Activated T-cell treated with anti-CD3 and anti-CD28 coated beads, Interleukin-2, amount 50 U/mL, for 4 hours (primary cell): ENCODE measurements at regions not wholly inside any gene's neighbourhood (a gene's known extent, or its start where the extent isn't known, plus 50 kb on each side); places are given as distances from the start of the nearest gene placed in this dataset.
"Not testable (repeated sequence)": the region's sequence is repeated elsewhere in the genome, so short reads cannot be mapped to it uniquely, and the experiment has no call there.

ENCODE experiments used
- ATAC-seq, 2 donors: fragments of 200-7000 bp; cut with Tn5 transposase; one replicate each; pipeline ENCODE4 v1.10.0; 2021
- DNase-seq: peaks from one replicate; pipeline ENCODE4 v3.0.0-alpha.2; 2020
- H3K27me3 Mint-ChIP-seq: one replicate; pipeline ENCODE4 v1.8.0; 2021; ENCODE audit warnings: low read depth, mixed read lengths
- H3K36me3 Mint-ChIP-seq: one replicate; pipeline ENCODE4 v1.8.0; 2022; ENCODE audit warnings: mixed read lengths; ENCODE audit not compliant: insufficient read depth
- H3K4me1 Mint-ChIP-seq: one replicate; pipeline ENCODE4 v1.8.0; 2021; ENCODE audit warnings: low read depth, mixed read lengths
- H3K4me3 Mint-ChIP-seq: one replicate; pipeline ENCODE4 v1.8.0; 2021; ENCODE audit warnings: mild to moderate bottlenecking, moderate library complexity, mixed read lengths
- H3K9me3 Mint-ChIP-seq: one replicate; pipeline ENCODE4 v1.8.0; 2021; ENCODE audit warnings: mixed read lengths

GRCh38 chr21:17195351-17195750 lies 317.5 kb upstream of the CXADR start:
- H3K36me3 Mint-ChIP-seq = no peaks in the 10 kb centered on the region
- H3K27me3 Mint-ChIP-seq = no peaks in the 10 kb centered on the region
- no peaks in the 10 kb centered on the region for H3K4me1 Mint-ChIP-seq
- H3K9me3 Mint-ChIP-seq = peaks cover 27% of the 10 kb centered on the region
- DNase-seq = no peak
- ATAC-seq = no peak
- no peak overlapping the region for H3K4me3 Mint-ChIP-seq

DNA sequence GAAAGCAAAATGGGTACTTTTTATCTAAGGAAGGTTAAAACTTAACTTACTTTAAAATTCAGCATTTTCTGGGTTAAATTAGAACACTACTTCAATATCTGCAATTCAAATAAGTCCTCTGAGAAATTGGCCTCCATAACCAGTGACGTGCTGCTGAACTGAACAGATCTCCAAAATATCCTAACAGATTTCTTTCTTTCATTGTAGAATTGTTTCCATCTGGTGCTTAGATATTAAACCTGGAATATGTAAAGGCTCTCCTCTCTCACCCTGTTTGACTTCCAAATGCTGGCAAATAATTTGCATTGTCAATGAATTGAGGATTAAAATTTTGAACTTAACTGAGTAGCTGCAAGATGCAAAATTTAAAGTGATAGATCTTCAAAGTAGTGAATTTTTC lies 316.9 kb upstream of the CXADR start:
- peaks cover 26% of the 10 kb centered on the region for H3K9me3 Mint-ChIP-seq
- H3K4me1 Mint-ChIP-seq = no peaks in the 10 kb centered on the region
- no peaks in the 10 kb centered on the region for H3K27me3 Mint-ChIP-seq
- no peaks in the 10 kb centered on the region for H3K36me3 Mint-ChIP-seq
- H3K4me3 Mint-ChIP-seq = no peak overlapping the region
- DNase-seq (no peak), ATAC-seq (no peak)

GRCh38 chr21:17196623-17197022 lies 316.2 kb upstream of the CXADR start:
- no peaks in the 10 kb centered on the region for H3K27me3 Mint-ChIP-seq
- DNase-seq = no peak

GRCh38 chr21:17197996-17198395 lies 314.8 kb upstream of the CXADR start:
- no peak for ATAC-seq
- Mint-ChIP-seq H3K4me3 (no peak overlapping the region), H3K9me3 (peaks cover 34% of the 10 kb centered on the region), H3K4me1 (no peaks in the 10 kb centered on the region), H3K27me3 (no peaks in the 10 kb centered on the region), H3K36me3 (no peaks in the 10 kb centered on the region)
- no peak for DNase-seq

More at GRCh38 chr21:17196623-17197022, 316.2 kb upstream of the CXADR start:
- H3K9me3 Mint-ChIP-seq = peaks cover 26% of the 10 kb centered on the region
- H3K36me3 Mint-ChIP-seq = no peaks in the 10 kb centered on the region
- H3K4me3 Mint-ChIP-seq = no peak overlapping the region
- H3K4me1 Mint-ChIP-seq = no peaks in the 10 kb centered on the region
- no peak for ATAC-seq

DNA sequence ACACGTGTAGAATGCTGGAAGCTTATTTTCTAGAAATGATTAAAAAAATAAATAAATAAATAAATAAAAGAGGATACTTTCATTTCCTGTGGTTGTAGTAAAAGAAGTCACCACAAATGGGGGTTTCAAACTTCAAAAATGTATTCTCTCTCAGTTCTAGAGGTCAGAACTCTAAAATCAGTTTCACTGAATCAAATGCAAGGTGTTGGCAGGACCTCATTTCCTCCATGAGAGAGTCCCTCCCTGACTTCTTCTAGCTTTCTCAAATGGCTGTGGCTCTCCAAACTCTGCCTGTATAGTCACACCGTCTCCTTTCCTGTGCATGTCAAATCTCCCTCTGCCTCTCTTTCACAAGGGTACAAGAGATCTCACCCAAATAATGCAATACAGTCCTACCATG lies 312.6 kb upstream of the CXADR start:
- H3K4me3 Mint-ChIP-seq = no peak overlapping the region

GRCh38 chr21:17201741-17202260 lies 311.0 kb upstream of the CXADR start:
- Mint-ChIP-seq H3K4me3 (no peak overlapping the region), H3K9me3 (peaks cover 37% of the 10 kb centered on the region)

More for the DNA sequence above, 312.6 kb upstream of the CXADR start:
- no peaks in the 10 kb centered on the region for H3K4me1 Mint-ChIP-seq
- no peak for ATAC-seq
- DNase-seq = no peak
- H3K27me3 Mint-ChIP-seq = no peaks in the 10 kb centered on the region
- H3K36me3 Mint-ChIP-seq = no peaks in the 10 kb centered on the region
- peaks cover 33% of the 10 kb centered on the region for H3K9me3 Mint-ChIP-seq

GRCh38 chr21:17214801-17215200 lies 298.0 kb upstream of the CXADR start:
- H3K36me3 Mint-ChIP-seq = no peaks in the 10 kb centered on the region
- ATAC-seq (no peak), DNase-seq (no peak)
- peaks cover 18% of the 10 kb centered on the region for H3K9me3 Mint-ChIP-seq
- no peak overlapping the region for H3K4me3 Mint-ChIP-seq
- no peaks in the 10 kb centered on the region for H3K27me3 Mint-ChIP-seq
- no peaks in the 10 kb centered on the region for H3K4me1 Mint-ChIP-seq

More at GRCh38 chr21:17201741-17202260, 311.0 kb upstream of the CXADR start:
- ATAC-seq = no peak
- no peaks in the 10 kb centered on the region for H3K27me3 Mint-ChIP-seq
- no peaks in the 10 kb centered on the region for H3K36me3 Mint-ChIP-seq
- no peak for DNase-seq
- H3K4me1 Mint-ChIP-seq = no peaks in the 10 kb centered on the region

- not testable (repeated sequence) for DNase-seq, ATAC-seq, H3K27me3 Mint-ChIP-seq, H3K36me3 Mint-ChIP-seq, H3K4me3 Mint-ChIP-seq, H3K4me1 Mint-ChIP-seq
- peaks cover 14% of the 10 kb centered on the region for H3K9me3 Mint-ChIP-seq
Observed at GRCh38 chr21:17219050-17219449, 293.8 kb upstream of the CXADR start.

DNA sequence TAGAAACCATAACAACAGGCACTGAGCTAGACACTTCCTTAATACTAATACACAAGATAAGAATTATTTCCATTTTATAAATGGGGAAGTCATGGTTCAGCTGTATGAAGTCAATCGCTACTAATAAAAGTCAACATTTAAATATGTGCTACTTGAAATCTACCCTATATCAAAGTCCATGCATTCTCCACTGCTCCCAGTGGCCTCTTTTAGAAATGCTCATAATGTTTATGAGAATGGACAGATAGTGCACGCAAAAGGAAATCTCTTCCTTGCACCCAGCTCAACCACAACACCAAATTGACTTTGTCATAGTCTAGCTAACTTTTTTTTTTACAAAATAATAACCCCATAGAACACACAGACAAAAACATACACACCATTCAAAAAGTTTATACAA lies 281.7 kb upstream of the CXADR start:
- Mint-ChIP-seq H3K4me3 (no peak overlapping the region), H3K4me1 (no peaks in the 10 kb centered on the region), H3K27me3 (no peaks in the 10 kb centered on the region), H3K9me3 (peaks cover 29% of the 10 kb centered on the region), H3K36me3 (no peaks in the 10 kb centered on the region)
- DNase-seq (no peak), ATAC-seq (no peak)

DNA sequence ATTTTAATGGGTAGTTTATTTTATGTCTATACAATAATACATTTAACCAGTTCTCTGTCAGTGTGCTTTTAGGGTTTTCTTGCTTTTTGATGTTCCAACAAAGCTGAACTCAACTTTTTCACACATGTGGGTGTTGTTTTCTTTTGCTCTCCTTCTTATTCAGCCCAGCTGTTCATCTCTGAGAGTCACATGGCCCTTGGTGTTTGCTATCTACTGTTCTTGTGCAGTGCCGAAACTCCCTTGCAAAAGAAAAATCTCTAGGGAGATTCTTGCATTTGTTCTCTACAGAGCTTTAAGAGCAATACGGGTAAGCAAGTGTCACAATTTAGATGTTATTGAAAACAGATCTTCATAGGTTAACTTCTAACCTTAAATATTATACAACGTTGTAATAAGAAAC lies 281.1 kb upstream of the CXADR start:
- no peak overlapping the region for H3K4me3 Mint-ChIP-seq
- H3K4me1 Mint-ChIP-seq = no peaks in the 10 kb centered on the region
- no peak for ATAC-seq
- no peaks in the 10 kb centered on the region for H3K27me3 Mint-ChIP-seq
- H3K36me3 Mint-ChIP-seq = no peaks in the 10 kb centered on the region
- peaks cover 24% of the 10 kb centered on the region for H3K9me3 Mint-ChIP-seq
- DNase-seq = no peak

DNA sequence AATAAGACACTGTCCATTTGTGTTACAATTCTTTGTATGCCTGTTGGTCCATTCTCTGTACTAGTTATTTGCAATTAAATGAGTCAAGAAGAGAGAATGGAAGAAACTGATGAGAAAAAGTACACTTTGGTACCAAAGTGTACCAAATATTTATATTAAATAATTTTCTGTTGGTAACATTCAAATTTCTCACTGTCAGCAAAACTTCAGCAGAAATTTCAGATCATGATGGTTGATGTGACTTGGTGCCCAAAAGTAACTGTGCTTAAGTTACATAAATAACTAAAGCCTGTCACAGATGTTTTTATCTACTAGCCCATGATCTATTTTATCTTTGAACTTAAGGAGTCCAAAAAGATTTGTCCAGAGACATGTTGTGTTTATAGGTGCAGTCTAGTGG lies 274.4 kb upstream of the CXADR start:
- Mint-ChIP-seq H3K4me3 (no peak overlapping the region), H3K4me1 (no peaks in the 10 kb centered on the region), H3K36me3 (no peaks in the 10 kb centered on the region), H3K9me3 (peaks cover 7% of the 10 kb centered on the region), H3K27me3 (no peaks in the 10 kb centered on the region)
- DNase-seq (no peak), ATAC-seq (no peak)

- H3K4me3 Mint-ChIP-seq = no peak overlapping the region
- DNase-seq (no peak), ATAC-seq (no peak)
- H3K9me3 Mint-ChIP-seq = peaks cover 8% of the 10 kb centered on the region
- no peaks in the 10 kb centered on the region for H3K27me3 Mint-ChIP-seq
- H3K4me1 Mint-ChIP-seq = no peaks in the 10 kb centered on the region
- H3K36me3 Mint-ChIP-seq = no peaks in the 10 kb centered on the region
Observed at GRCh38 chr21:17250778-17251241, 262.0 kb upstream of the CXADR start.

DNA sequence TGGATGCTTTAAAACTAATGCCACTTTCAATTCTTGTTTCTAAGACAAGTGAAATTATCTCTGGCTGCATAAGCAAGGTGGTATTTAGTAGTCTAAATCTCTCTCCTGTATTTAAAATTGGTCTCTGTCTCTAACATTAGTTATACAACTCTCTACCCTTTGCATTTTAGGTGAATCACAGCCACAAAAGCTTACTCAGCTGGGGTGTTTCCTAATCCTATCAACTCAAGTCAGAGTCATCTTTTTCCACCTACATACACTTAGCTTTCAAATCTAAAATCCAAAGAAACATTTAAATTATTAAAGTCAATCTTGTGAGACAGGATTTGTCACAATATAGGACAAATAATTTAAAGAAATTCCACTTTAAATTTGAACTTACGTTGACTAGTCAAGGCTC lies 255.1 kb upstream of the CXADR start:
- no peak overlapping the region for H3K4me3 Mint-ChIP-seq
- no peaks in the 10 kb centered on the region for H3K27me3 Mint-ChIP-seq
- no peaks in the 10 kb centered on the region for H3K4me1 Mint-ChIP-seq
- H3K36me3 Mint-ChIP-seq = no peaks in the 10 kb centered on the region
- DNase-seq (no peak), ATAC-seq (no peak)
- peaks cover 4% of the 10 kb centered on the region for H3K9me3 Mint-ChIP-seq

DNA sequence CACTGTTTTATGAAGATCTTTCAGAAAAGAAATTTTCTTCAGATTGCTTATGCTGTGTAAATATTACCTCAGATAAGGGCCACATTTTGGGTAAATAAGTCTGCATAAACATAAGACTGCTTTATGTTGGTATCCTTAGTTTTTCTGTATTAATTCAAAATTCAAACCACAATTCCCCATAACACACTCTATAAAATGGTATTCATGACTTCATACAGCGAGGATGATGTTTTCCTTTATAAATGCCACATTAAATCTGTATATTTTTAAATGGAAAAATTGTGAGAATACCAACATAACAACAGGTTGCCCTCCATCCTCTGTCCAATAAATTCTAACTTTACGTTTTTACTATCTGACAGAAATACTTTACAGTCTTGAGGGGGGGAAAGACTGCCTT lies 248.7 kb upstream of the CXADR start:
- no peak for DNase-seq
- Mint-ChIP-seq H3K4me3 (no peak overlapping the region), H3K27me3 (no peaks in the 10 kb centered on the region), H3K36me3 (no peaks in the 10 kb centered on the region), H3K4me1 (no peaks in the 10 kb centered on the region), H3K9me3 (peaks cover 4% of the 10 kb centered on the region)
- ATAC-seq = no peak

DNA sequence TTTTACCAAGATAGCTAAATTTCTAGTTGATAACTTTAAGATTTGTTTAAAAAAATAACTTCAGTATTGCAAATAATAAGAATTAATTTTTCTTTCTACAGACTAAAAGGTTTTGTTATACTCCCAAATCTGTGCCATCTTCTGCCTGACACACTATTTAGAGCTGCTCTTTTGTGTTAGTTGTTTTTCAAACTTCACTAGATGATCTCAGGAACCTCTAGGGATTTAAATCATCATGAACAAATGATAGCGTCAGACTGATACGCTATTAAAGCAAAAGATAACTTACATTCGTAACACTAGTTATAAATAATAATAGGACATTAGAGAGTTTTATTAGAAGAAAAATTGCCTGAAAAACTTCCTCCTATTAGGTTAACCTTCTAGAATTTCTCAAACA lies 243.1 kb upstream of the CXADR start:
- ATAC-seq = no peak
- DNase-seq = no peak
- no peaks in the 10 kb centered on the region for H3K4me1 Mint-ChIP-seq
- no peaks in the 10 kb centered on the region for H3K27me3 Mint-ChIP-seq
- no peaks in the 10 kb centered on the region for H3K36me3 Mint-ChIP-seq
- H3K9me3 Mint-ChIP-seq = peaks cover 11% of the 10 kb centered on the region
- no peak overlapping the region for H3K4me3 Mint-ChIP-seq

- DNase-seq (no peak), ATAC-seq (no peak)
- Mint-ChIP-seq H3K36me3 (no peaks in the 10 kb centered on the region), H3K4me3 (no peak overlapping the region), H3K27me3 (no peaks in the 10 kb centered on the region), H3K4me1 (no peaks in the 10 kb centered on the region), H3K9me3 (peaks cover 11% of the 10 kb centered on the region)
Observed at GRCh38 chr21:17270229-17270628, 242.6 kb upstream of the CXADR start.
